Peyer's patch (tissue), 4 donors: ENCODE measurements at regions not wholly inside any gene's neighbourhood (a gene's known extent, or its start where the extent isn't known, plus 50 kb on each side); places are given as distances from the start of the nearest gene placed in this dataset.

Source experiments
- POLR2A ChIP-seq, 2 donors: fragments of 450-650 bp; IDR thresholded peaks; one replicate each; pipeline ENCODE4 v1.5.1; 2017; ENCODE audit warnings: antibody characterized with exemption in 2 of 2, mild to moderate bottlenecking in 2 of 2, moderate library complexity in 2 of 2
- TF ChIP-seq, protein P1 (sequence below), 6 experiments: fragments of 450-650 bp in 4 of 6; fragments of 200-600 bp in 2 of 6; sonication (generic) in 1 of 6; IDR thresholded peaks; one replicate each; pipeline ENCODE4 v1.5.1; 2017 to 2019; ENCODE audit warnings: antibody characterized with exemption in 6 of 6, mild to moderate bottlenecking in 3 of 6, moderate library complexity in 1 of 6

DNA sequence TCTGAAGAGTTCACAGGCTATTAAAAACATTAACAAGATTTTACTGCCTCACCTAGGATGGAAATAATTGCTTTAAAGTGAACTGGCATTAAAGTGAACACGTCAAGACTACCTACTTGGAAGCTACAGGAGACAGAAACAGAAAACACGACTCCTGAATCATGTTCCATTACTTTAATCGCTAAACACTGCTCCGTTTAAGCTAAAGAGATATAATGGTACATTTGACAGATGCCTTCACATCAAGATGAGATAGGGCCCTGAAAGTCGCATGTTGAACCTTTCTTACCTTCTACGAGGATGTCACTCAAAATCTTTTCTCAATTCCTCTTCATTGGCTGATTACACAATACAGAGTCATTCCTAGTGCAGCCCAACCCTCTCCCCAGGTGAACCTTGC is 206.3 kb upstream of the GATB start:
- TF ChIP-seq, protein P1, sequence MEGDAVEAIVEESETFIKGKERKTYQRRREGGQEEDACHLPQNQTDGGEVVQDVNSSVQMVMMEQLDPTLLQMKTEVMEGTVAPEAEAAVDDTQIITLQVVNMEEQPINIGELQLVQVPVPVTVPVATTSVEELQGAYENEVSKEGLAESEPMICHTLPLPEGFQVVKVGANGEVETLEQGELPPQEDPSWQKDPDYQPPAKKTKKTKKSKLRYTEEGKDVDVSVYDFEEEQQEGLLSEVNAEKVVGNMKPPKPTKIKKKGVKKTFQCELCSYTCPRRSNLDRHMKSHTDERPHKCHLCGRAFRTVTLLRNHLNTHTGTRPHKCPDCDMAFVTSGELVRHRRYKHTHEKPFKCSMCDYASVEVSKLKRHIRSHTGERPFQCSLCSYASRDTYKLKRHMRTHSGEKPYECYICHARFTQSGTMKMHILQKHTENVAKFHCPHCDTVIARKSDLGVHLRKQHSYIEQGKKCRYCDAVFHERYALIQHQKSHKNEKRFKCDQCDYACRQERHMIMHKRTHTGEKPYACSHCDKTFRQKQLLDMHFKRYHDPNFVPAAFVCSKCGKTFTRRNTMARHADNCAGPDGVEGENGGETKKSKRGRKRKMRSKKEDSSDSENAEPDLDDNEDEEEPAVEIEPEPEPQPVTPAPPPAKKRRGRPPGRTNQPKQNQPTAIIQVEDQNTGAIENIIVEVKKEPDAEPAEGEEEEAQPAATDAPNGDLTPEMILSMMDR (IDR thresholded peaks at IDR 0.05): no peak
- TF ChIP-seq POLR2A (IDR thresholded peaks at IDR 0.05): no peak
